A673 (cell line): ENCODE measurements at regions not wholly inside any gene's neighbourhood (a gene's known extent, or its start where the extent isn't known, plus 50 kb on each side); places are given as distances from the start of the nearest gene placed in this dataset.

Source experiments
- BruUV-seq: library from RNA; stranded (reverse); fragments of 400-500 nt; replicated peaks from 2 replicates; lab custom pipeline; 2021; lab: Mats Ljungman, UMichigan
- CTCF ChIA-PET: fragments of 300-600 bp; sonication (Branson Sonifier 250); formaldehyde crosslinking; loops from one replicate; lab custom pipeline; 2022; ENCODE audit warnings: antibody characterized with exemption; lab: Charles Lee
- POLR2A ChIA-PET: fragments of 300-600 bp; sonication (Branson Sonifier 250); formaldehyde crosslinking; loops from one replicate; lab custom pipeline; 2022; ENCODE audit warnings: antibody characterized with exemption; ENCODE audit not compliant: low non-redundant PET; lab: Charles Lee
- DNase-seq: peaks from one replicate; pipeline ENCODE4 v3.0.0-alpha.2; 2015; ENCODE audit warnings: low spot score
- H3K27ac ChIP-seq: fragments of 200-600 bp; sonication (generic); 2 replicates; pipeline ENCODE4 v1.5.1; 2016; ENCODE audit warnings: mixed run types, low read depth, mild to moderate bottlenecking, mixed read lengths, antibody characterized with exemption, low read length; ENCODE audit not compliant: poor library complexity, severe bottlenecking
- H3K27me3 ChIP-seq: fragments of 200-600 bp; sonication (generic); replicated peaks from 2 replicates; pipeline ENCODE4 v1.6.1; 2017; ENCODE audit warnings: mixed run types, low read depth, mild to moderate bottlenecking, mixed read lengths, antibody characterized with exemption, low read length; ENCODE audit not compliant: insufficient read depth, poor library complexity
- H3K36me3 ChIP-seq: fragments of 200-600 bp; sonication (generic); 2 replicates; pipeline ENCODE4 v1.6.1; 2016; ENCODE audit warnings: mixed run types, mild to moderate bottlenecking, mixed read lengths, antibody characterized with exemption, low read length; ENCODE audit not compliant: insufficient read depth, poor library complexity, severe bottlenecking
- H3K4me1 ChIP-seq: fragments of 200-600 bp; sonication (generic); 2 replicates; pipeline ENCODE4 v1.6.1; 2017; ENCODE audit warnings: mixed run types, mild to moderate bottlenecking, mixed read lengths, antibody characterized with exemption, low read length; ENCODE audit not compliant: insufficient read depth, poor library complexity, severe bottlenecking
- H3K4me3 ChIP-seq: fragments of 200-600 bp; sonication (generic); 2 replicates; pipeline ENCODE4 v1.5.1; 2016; ENCODE audit warnings: low read depth, mixed run types, mild to moderate bottlenecking, mixed read lengths, low read length; ENCODE audit not compliant: poor library complexity, severe bottlenecking
- H3K9me3 ChIP-seq: fragments of 200-600 bp; sonication (generic); 2 replicates; pipeline ENCODE4 v1.6.1; 2016; ENCODE audit warnings: mixed run types, low read depth, mild to moderate bottlenecking, mixed read lengths, antibody characterized with exemption, low read length; ENCODE audit not compliant: poor library complexity, severe bottlenecking
- CTCF ChIP-seq: fragments of 300-800, 200-600 bp; sonication (generic); conservative IDR thresholded peaks from 2 replicates; pipeline ENCODE4 v1.5.1; 2017; ENCODE audit warnings: low read depth, mild to moderate bottlenecking, antibody characterized with exemption, low read length, moderate library complexity, mixed read lengths
- EZH2 ChIP-seq: fragments of 200-600 bp; sonication (generic); IDR thresholded peaks from 2 replicates; pipeline ENCODE4 v1.6.1; 2017; ENCODE audit warnings: borderline replicate concordance, low read depth, mild to moderate bottlenecking, mixed read lengths, antibody characterized with exemption, low read length; ENCODE audit not compliant: poor library complexity, severe bottlenecking
- intact Hi-C: fragments of 100-400 bp; cut with micrococcal nuclease; formaldehyde crosslinking; loops from one replicate; pipeline ENCODE4 v1.10.0; 2022; ENCODE audit not compliant: unreplicated experiment

DNA sequence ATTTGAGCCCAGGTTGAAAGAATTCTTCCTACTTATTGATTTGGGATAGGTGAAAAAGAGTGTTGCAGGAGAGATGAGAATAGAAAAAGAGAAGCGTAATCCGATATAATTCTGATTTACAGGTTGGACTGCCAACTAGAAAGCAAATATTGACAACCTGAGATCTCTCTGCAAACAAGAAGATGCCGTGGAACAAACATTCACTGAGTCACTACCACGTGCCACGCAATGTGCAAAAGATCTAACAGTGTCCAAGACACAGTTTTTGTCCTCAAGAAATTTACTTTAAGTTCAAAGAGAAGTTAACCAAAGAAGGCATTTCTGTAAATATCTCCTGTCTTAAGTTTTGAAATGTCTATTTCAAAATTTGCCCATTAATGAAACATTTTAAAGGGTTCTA, 578.0 kb upstream of the ARID1B start:
- H3K4me3 ChIP-seq = no peak overlapping the region
- CTCF ChIA-PET = no interaction called here
- intact Hi-C loops = no loop called here

DNA sequence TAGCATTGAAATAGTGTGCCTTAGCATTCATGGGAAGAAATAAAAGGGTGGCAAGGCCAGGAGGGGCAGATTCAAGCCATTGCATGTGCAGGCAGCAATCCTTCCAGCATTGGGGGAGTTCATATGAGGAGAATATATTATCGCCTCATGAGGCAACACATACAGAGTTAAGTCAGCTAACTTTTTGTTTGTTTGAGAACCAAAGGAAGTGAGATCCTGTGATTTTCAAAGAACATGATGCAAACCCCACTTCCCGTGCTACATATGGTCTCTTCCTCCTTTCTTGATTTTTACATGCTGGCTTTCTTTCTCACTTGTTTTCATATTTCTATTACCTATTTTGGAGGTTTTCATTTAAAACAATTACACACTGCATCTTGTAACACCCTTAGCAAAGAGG, 579.7 kb upstream of the ARID1B start:
- Histone ChIP-seq H3K4me1 (no peaks in the 10 kb centered on the region), H3K9me3 (no peaks in the 10 kb centered on the region), H3K4me3 (no peak overlapping the region), H3K27me3 (no peaks in the 10 kb centered on the region), H3K36me3 (no peaks in the 10 kb centered on the region), H3K27ac (no peak overlapping the region)
- ChIA-PET POLR2A (no interaction called here), CTCF (no interaction called here)
- DNase-seq = no peak
- no TSS peak for BruUV-seq
- no peak for TF ChIP-seq EZH2
- TF ChIP-seq CTCF = no peak
- intact Hi-C loops = no loop called here

More for the DNA sequence above, 578.0 kb upstream of the ARID1B start:
- no peak for DNase-seq
- Histone ChIP-seq H3K36me3 (no peaks in the 10 kb centered on the region), H3K27me3 (no peaks in the 10 kb centered on the region), H3K9me3 (no peaks in the 10 kb centered on the region), H3K27ac (no peak overlapping the region), H3K4me1 (no peaks in the 10 kb centered on the region)
- no TSS peak for BruUV-seq
- POLR2A ChIA-PET = no interaction called here
- TF ChIP-seq CTCF = no peak
- no peak for TF ChIP-seq EZH2

GRCh38 chr6:156194981-156195380, 582.2 kb upstream of the ARID1B start:
- CTCF ChIA-PET = no interaction called here
- POLR2A ChIA-PET = no interaction called here

More at GRCh38 chr6:156194981-156195380, 582.2 kb upstream of the ARID1B start:
- no peaks in the 10 kb centered on the region for H3K36me3 ChIP-seq
- H3K4me1 ChIP-seq = no peaks in the 10 kb centered on the region
- no peak overlapping the region for H3K4me3 ChIP-seq
- no peak for TF ChIP-seq EZH2
- no peak for TF ChIP-seq CTCF
- H3K27ac ChIP-seq = no peak overlapping the region
- BruUV-seq = no TSS peak
- intact Hi-C loops = no loop called here
- no peaks in the 10 kb centered on the region for H3K9me3 ChIP-seq
- DNase-seq = no peak
- no peaks in the 10 kb centered on the region for H3K27me3 ChIP-seq
